Body of pancreas (tissue), 4 donors: ENCODE measurements at regions not wholly inside any gene's neighbourhood (a gene's known extent, or its start where the extent isn't known, plus 50 kb on each side); places are given as distances from the start of the nearest gene placed in this dataset.

Experiments used
- ATAC-seq: fragments of 150-250 bp; one replicate; pipeline ENCODE4 v1.9.1; 2016
- DNase-seq, 4 donors: peaks; one replicate each; pipeline ENCODE4 v3.0.0-alpha.2; 2019
- H3K27ac ChIP-seq, 4 donors: fragments of 200-600 bp; sonication (generic); 1 replicate in 3 of 4; 2 replicates in 1 of 4; pipeline versions ENCODE4 v1.5.1 to v1.6.1; 2016 to 2019; ENCODE audit warnings: mild to moderate bottlenecking in 1 of 4, mixed read lengths in 1 of 4, moderate library complexity in 1 of 4
- H3K27me3 ChIP-seq, 2 donors: fragments of 200-600 bp; sonication (generic); one replicate each; pipeline ENCODE4 v1.6.0; 2016; ENCODE audit warnings: mild to moderate bottlenecking in 1 of 2
- H3K36me3 ChIP-seq, 2 donors: fragments of 200-600 bp; sonication (generic); replicated peaks in 1 of 2; 2 replicates each; pipeline ENCODE4 v1.5.1; 2016; ENCODE audit warnings: low read depth in 2 of 2; ENCODE audit not compliant: insufficient read depth in 1 of 2
- H3K4me1 ChIP-seq: fragments of 200-600 bp; sonication (generic); one replicate; pipeline ENCODE4 v1.6.0; 2016
- H3K4me3 ChIP-seq, 2 donors: fragments of 200-600 bp; sonication (generic); 1 replicate in 1 of 2; 2 replicates in 1 of 2; pipeline ENCODE4 v1.5.1; 2016 to 2019
- H3K9me3 ChIP-seq, 3 donors: fragments of 200-600 bp; sonication (generic); 1 replicate in 2 of 3; 2 replicates in 1 of 3; pipeline ENCODE4 v1.5.1; 2016
- POLR2A ChIP-seq, 3 donors: fragments of 450-650 bp; IDR thresholded peaks; one replicate each; pipeline ENCODE4 v1.6.1; 2016; ENCODE audit warnings: antibody characterized with exemption in 3 of 3, mild to moderate bottlenecking in 2 of 3
- WGBS, 2 donors: methylation state at CpG; one replicate each; pipeline ENCODE4 v1.1.5; 2017; 5-methylcytosine and 5-hydroxymethylcytosine counted together
- intact Hi-C: fragments of 100-400 bp; cut with DNase I; formaldehyde crosslinking; loops from one replicate; pipeline ENCODE4 v1.15.1; 2023
- TF ChIP-seq, protein P1 (sequence below), 7 experiments: fragments of 450-650 bp in 4 of 7; fragments of 200-600 bp in 3 of 7; sonication (generic) in 3 of 7; IDR thresholded peaks; one replicate each; pipeline ENCODE4 v1.5.1; 2016 to 2019; ENCODE audit warnings: antibody characterized with exemption in 7 of 7

DNA sequence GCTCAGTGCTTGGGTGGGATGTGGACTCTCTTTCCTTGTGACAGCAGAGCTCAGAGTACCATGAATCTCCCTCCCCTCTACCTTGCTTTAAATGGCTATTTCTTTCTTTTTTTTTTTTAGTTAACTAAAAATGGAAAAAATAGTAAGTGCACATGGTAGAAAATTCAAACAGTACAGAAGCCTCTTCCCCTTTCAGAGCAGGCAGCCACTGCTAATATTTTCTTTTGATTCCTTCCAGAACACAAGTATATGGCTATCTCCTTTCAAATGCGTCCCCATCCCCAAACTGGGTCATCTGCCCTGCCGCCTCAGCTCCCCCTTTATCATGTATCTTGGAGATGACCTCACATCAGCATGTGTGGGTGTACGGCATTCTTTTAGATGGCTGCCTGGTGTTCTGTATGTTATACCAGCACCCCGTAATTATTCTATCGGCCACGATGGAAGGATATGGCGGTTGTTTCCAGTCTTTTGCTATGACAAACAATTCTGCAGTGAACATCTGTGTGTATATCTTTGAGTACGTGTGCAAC is 70.5 kb upstream of the DLX2 start:
- ATAC-seq, result no peak
- Histone ChIP-seq H3K9me3 (no peaks in the 10 kb centered on the region), H3K27ac (no peak overlapping the region), H3K27me3 (no peaks in the 10 kb centered on the region), H3K36me3 (no peaks in the 10 kb centered on the region), H3K4me3 (no peak overlapping the region), H3K4me1 (peaks cover 20% of the 10 kb centered on the region)
- DNase-seq, result no peak
- WGBS, 2 donors, result 81 to 85% methylated on average over 8 of the region's 8 CpGs
- intact Hi-C loops, result loop anchor here (5.0 kb wide), 1 partner anchor 289 kb away; no protein-coding TSS in a partner anchor
- TF ChIP-seq POLR2A (IDR thresholded peaks at IDR 0.05), result no peak
- TF ChIP-seq, protein P1, sequence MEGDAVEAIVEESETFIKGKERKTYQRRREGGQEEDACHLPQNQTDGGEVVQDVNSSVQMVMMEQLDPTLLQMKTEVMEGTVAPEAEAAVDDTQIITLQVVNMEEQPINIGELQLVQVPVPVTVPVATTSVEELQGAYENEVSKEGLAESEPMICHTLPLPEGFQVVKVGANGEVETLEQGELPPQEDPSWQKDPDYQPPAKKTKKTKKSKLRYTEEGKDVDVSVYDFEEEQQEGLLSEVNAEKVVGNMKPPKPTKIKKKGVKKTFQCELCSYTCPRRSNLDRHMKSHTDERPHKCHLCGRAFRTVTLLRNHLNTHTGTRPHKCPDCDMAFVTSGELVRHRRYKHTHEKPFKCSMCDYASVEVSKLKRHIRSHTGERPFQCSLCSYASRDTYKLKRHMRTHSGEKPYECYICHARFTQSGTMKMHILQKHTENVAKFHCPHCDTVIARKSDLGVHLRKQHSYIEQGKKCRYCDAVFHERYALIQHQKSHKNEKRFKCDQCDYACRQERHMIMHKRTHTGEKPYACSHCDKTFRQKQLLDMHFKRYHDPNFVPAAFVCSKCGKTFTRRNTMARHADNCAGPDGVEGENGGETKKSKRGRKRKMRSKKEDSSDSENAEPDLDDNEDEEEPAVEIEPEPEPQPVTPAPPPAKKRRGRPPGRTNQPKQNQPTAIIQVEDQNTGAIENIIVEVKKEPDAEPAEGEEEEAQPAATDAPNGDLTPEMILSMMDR (IDR thresholded peaks at IDR 0.05), result no peak

DNA sequence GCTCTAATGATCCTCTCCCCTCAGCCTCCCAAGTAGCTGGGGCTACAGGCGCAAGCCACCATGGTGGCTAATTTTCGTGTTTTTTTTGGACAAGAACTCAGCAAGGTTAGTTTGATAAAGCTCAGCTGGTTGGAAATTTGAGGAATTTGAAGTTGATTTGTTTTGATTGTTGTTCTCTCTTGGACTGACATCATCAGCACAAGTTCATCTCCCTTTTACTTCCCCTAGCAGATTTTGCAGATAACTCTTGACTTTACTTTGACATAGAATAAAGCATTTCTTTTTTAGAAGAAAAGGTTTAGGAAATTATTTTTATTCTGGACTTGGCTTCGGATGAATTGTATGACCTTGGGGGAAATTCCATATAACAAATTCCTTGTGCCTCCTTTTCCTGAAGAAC is 74.9 kb upstream of the DLX2 start:
- TF ChIP-seq, protein P1 (IDR thresholded peaks at IDR 0.05), result no peak
- no peak for TF ChIP-seq POLR2A (IDR thresholded peaks at IDR 0.05)
- Histone ChIP-seq H3K4me3 (no peak overlapping the region), H3K4me1 (no peaks in the 10 kb centered on the region), H3K9me3 (no peaks in the 10 kb centered on the region), H3K27ac (no peak overlapping the region), H3K27me3 (no peaks in the 10 kb centered on the region), H3K36me3 (no peaks in the 10 kb centered on the region)
- intact Hi-C loops, result no loop called here
- DNase-seq (no peak), ATAC-seq (no peak)
- 85% methylated on average over 3 of the region's 3 CpGs for WGBS, 2 donors

DNA sequence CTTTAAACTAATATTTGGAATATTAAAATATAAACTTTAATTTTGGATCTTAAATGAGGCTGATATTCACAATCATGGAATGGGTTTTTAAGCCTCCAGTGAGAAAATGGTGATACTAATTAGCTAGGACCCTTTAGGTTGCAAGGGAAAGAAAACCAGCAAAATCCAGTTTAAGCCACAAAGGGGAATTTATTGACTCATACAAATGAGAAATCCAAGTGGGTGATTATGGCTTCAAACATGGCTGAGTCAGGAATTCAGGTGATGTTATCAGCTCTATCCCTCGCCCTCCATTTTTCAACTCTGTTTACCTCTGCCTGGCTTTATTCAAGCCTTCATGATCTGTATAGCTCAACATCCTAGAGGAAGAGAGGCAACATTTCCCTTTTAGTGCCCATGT is 75.3 kb upstream of the DLX2 start:
- intact Hi-C loops, result no loop called here
- WGBS, 2 donors, result 95% methylated on average over 1 of the region's 1 CpG
- no peaks in the 10 kb centered on the region for H3K4me1 ChIP-seq
- H3K27me3 ChIP-seq, result no peaks in the 10 kb centered on the region
- ATAC-seq (no peak), DNase-seq (no peak)
- H3K27ac ChIP-seq, result no peak overlapping the region
- no peaks in the 10 kb centered on the region for H3K9me3 ChIP-seq
- no peak overlapping the region for H3K4me3 ChIP-seq
- no peaks in the 10 kb centered on the region for H3K36me3 ChIP-seq
- TF ChIP-seq POLR2A (IDR thresholded peaks at IDR 0.05), result no peak

DNA sequence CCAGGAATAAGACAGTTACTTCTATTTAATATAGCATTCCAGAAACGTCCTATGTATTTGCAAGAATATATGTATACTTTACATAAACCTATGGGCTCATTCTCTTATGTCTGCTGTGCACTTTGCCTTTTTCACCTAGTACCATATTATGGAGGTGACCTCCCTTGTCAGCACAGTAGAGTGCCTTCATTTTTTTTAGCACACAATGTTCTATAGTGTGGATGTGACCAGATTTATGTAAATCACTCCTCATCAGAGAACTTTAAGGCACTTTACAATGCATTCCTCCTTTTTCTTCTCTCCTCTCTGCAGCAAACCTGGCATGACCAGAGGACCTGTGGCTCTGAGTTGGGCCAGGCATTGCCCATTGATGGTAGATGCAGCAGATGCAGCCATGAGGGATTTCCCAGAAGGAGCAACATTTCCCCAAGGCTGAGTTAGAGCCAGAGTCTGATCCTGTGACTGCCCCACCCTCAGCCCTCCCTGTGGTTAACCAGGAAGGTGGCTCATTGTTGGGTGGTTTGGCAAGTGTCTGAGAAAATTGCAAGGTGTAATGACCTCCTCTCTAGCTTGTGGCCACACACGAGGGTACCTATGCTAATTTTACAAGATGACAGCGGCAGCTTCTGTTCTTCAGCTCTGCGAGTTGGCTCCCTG is 76.5 kb upstream of the DLX2 start:
- no peak overlapping the region for H3K4me3 ChIP-seq
- DNase-seq, result no peak
- TF ChIP-seq POLR2A (IDR thresholded peaks at IDR 0.05), result no peak
- TF ChIP-seq, protein P1 (IDR thresholded peaks at IDR 0.05), result no peak
- no peaks in the 10 kb centered on the region for H3K9me3 ChIP-seq
- H3K4me1 ChIP-seq, result no peaks in the 10 kb centered on the region
- ATAC-seq, result no peak
- intact Hi-C loops, result no loop called here
- H3K27me3 ChIP-seq, result no peaks in the 10 kb centered on the region
- WGBS, 2 donors, result 60 to 69% methylated on average over 4 of the region's 4 CpGs
- H3K27ac ChIP-seq, result no peak overlapping the region
- no peaks in the 10 kb centered on the region for H3K36me3 ChIP-seq

DNA sequence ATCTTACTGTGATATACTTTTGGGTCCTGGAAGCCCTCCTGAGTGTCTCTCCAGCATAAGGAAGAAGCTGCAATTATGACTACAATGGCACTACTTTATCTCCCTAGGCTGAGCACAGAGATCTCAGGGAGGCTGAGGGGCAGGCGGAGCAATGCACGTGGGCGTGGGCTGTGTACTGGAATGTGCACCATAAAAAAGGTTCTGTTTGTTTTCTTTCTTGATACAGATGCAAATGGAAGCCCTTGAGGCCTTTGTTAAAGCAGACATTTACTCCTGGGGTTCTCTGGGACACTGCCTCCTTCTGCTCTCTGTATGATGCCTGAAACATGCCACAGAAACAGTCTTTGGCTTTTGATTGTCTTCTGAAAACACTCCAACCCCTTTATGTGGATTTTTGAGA is 79.1 kb upstream of the DLX2 start:
- Histone ChIP-seq H3K36me3 (no peaks in the 10 kb centered on the region), H3K27ac (no peak overlapping the region), H3K4me1 (no peaks in the 10 kb centered on the region), H3K9me3 (no peaks in the 10 kb centered on the region), H3K4me3 (no peak overlapping the region), H3K27me3 (no peaks in the 10 kb centered on the region)
- TF ChIP-seq, protein P1 (IDR thresholded peaks at IDR 0.05), result no peak
- TF ChIP-seq POLR2A (IDR thresholded peaks at IDR 0.05), result no peak
- DNase-seq (no peak), ATAC-seq (no peak)
- 59 to 63% methylated on average over 3 of the region's 3 CpGs for WGBS, 2 donors
- intact Hi-C loops, result loop anchor here (5.0 kb wide), 1 partner anchor 270 kb away; no protein-coding TSS in a partner anchor
